ENCODE measurements at regions not wholly inside any gene's neighbourhood (a gene's known extent, or its start where the extent isn't known, plus 50 kb on each side); places are given as distances from the start of the nearest gene placed in this dataset.

GRCh38 chr6:144853603-144854002, 568.5 kb downstream of the UTRN start:
- TF ChIP-seq YY1 (IDR thresholded peaks at IDR 0.05; ENCODE audit: low read depth) (no peak), ZBTB7A (IDR thresholded peaks at IDR 0.05; ENCODE audit: low read depth) (no peak), MAX (IDR thresholded peaks at IDR 0.05) (no peak), CEBPB (IDR thresholded peaks at IDR 0.05) (no peak), USF1 (IDR thresholded peaks at IDR 0.05) (no peak), EP300 (IDR thresholded peaks at IDR 0.05; ENCODE audit: borderline replicate concordance) (no peak), NFIC (IDR thresholded peaks at IDR 0.05) (no peak), RAD21 (IDR thresholded peaks at IDR 0.05; ENCODE audit: low read depth) (no peak), CREB1 (IDR thresholded peaks at IDR 0.05; ENCODE audit: low read depth) (no peak)
